Glutamatergic neuron (in vitro differentiated cells): ENCODE measurements at regions not wholly inside any gene's neighbourhood (a gene's known extent, or its start where the extent isn't known, plus 50 kb on each side); places are given as distances from the start of the nearest gene placed in this dataset.

Experiments used
- DNase-seq: peaks from one replicate; pipeline ENCODE4 v3.0.0; 2022
- H3K27ac Mint-ChIP-seq: one replicate; pipeline ENCODE4 v1.8.0; 2020; ENCODE audit warnings: mild to moderate bottlenecking, mixed read lengths, inconsistent platforms; ENCODE audit not compliant: unreplicated experiment
- H3K27me3 Mint-ChIP-seq: one replicate; pipeline ENCODE4 v1.8.0; 2020; ENCODE audit warnings: mild to moderate bottlenecking, moderate library complexity, mixed read lengths, inconsistent platforms; ENCODE audit not compliant: unreplicated experiment
- H3K36me3 Mint-ChIP-seq: one replicate; pipeline ENCODE4 v1.8.0; 2020; ENCODE audit warnings: mild to moderate bottlenecking, mixed read lengths, inconsistent platforms; ENCODE audit not compliant: unreplicated experiment
- H3K4me1 Mint-ChIP-seq: one replicate; pipeline ENCODE4 v1.8.0; 2020; ENCODE audit warnings: mild to moderate bottlenecking, low read depth, mixed read lengths, inconsistent platforms; ENCODE audit not compliant: unreplicated experiment
- H3K4me3 Mint-ChIP-seq: one replicate; pipeline ENCODE4 v1.8.0; 2020; ENCODE audit warnings: mild to moderate bottlenecking, mixed read lengths, inconsistent platforms; ENCODE audit not compliant: unreplicated experiment
- H3K9me3 Mint-ChIP-seq: one replicate; pipeline ENCODE4 v1.8.0; 2020; ENCODE audit warnings: mild to moderate bottlenecking, moderate library complexity, mixed read lengths, inconsistent platforms; ENCODE audit not compliant: unreplicated experiment
- CTCF ChIP-seq: fragments of 200-600 bp; sonication (generic); IDR thresholded peaks from one replicate; pipeline ENCODE4 v1.5.0; 2021; ENCODE audit not compliant: partially characterized antibody, unreplicated experiment

GRCh38 chr14:53473480-53473879, 320.4 kb upstream of the DDHD1 start:
- DNase-seq = no peak
- Mint-ChIP-seq H3K4me1 (no peaks in the 10 kb centered on the region), H3K36me3 (no peaks in the 10 kb centered on the region), H3K4me3 (no peak overlapping the region), H3K9me3 (no peaks in the 10 kb centered on the region), H3K27me3 (no peaks in the 10 kb centered on the region), H3K27ac (no peak overlapping the region)
- TF ChIP-seq CTCF = no peak

GRCh38 chr14:53472306-53472705, 319.2 kb upstream of the DDHD1 start:
- Mint-ChIP-seq H3K4me3 (no peak overlapping the region), H3K27me3 (no peaks in the 10 kb centered on the region), H3K27ac (no peak overlapping the region), H3K36me3 (no peaks in the 10 kb centered on the region), H3K9me3 (no peaks in the 10 kb centered on the region), H3K4me1 (no peaks in the 10 kb centered on the region)
- TF ChIP-seq CTCF = no peak
- no peak for DNase-seq

DNA sequence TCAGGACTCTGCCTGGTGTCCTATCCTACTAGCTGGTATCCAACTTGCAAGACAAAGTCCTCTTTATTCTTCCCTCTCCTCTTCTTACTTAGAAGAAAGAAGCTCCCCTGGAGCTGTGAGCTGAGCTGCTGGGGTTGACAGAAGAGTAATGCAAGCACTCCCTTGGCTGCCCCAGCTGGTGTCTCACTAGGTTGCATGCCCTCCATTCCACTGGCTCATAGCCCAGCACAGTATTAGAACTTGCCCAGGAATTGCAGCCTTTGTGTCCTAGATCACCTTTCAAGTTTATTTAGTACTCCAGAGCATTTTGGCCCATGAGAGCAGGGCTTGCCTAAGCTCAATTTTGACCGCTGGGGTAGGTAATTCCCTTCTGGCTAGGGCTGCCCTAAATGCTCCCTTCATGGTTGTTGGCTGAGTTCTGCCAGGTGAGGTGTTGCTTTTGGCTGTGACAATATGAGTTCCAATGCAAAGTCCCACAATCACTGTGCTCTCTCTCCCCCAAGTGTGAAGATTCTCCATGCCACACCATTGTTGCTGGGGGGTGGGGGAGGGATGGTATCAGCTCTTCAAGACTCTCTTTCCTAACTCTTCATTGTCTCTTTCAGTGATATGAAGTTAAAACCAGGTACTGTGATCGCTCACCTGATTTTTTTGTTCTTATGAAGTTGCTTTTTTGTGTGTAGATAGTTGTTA, 317.4 kb upstream of the DDHD1 start:
- H3K27ac Mint-ChIP-seq = no peak overlapping the region
- H3K9me3 Mint-ChIP-seq = no peaks in the 10 kb centered on the region

DNA sequence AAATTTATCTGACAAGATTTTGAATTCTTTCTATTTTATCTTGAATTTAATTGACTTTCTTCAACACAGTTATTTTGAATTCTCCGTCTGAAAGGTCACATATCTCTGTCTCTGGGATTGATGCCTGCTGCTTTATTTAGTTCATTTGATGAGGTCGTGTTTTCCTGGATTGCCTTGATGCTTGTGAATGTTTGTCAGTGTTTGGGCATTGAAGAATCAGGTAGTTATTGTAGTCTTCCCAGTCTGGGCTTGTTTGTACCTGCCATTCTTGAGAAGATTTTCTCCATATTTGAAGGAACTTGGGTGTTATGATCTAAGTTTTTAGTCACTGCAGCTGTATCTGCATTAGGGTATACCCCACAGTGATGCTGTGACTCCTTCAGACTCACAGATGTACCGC, 315.8 kb upstream of the DDHD1 start:
- Mint-ChIP-seq H3K36me3 (no peaks in the 10 kb centered on the region), H3K9me3 (no peaks in the 10 kb centered on the region), H3K4me3 (no peak overlapping the region), H3K27me3 (no peaks in the 10 kb centered on the region), H3K4me1 (no peaks in the 10 kb centered on the region), H3K27ac (no peak overlapping the region)
- no peak for DNase-seq
- no peak for TF ChIP-seq CTCF

More for the DNA sequence above, 317.4 kb upstream of the DDHD1 start:
- Mint-ChIP-seq H3K4me1 (no peaks in the 10 kb centered on the region), H3K27me3 (no peaks in the 10 kb centered on the region), H3K36me3 (no peaks in the 10 kb centered on the region), H3K4me3 (no peak overlapping the region)
- DNase-seq = no peak
- TF ChIP-seq CTCF = no peak

GRCh38 chr14:53464376-53464775, 311.3 kb upstream of the DDHD1 start:
- no peak for TF ChIP-seq CTCF
- Mint-ChIP-seq H3K27me3 (no peaks in the 10 kb centered on the region), H3K4me3 (no peak overlapping the region), H3K36me3 (no peaks in the 10 kb centered on the region), H3K27ac (no peak overlapping the region), H3K9me3 (no peaks in the 10 kb centered on the region), H3K4me1 (no peaks in the 10 kb centered on the region)
- DNase-seq = no peak
